GM23338 (cell line): ENCODE measurements at regions not wholly inside any gene's neighbourhood (a gene's known extent, or its start where the extent isn't known, plus 50 kb on each side); places are given as distances from the start of the nearest gene placed in this dataset.

Experiments used
- ATAC-seq: fragments of 200-7000 bp; cut with Tn5 transposase; 3 replicates; pipeline ENCODE4 v1.9.1; 2020
- DNase-seq: peaks from one replicate; pipeline ENCODE4 v3.0.0-alpha.2; 2015; ENCODE audit warnings: low spot score
- H2AFZ ChIP-seq: fragments of 200-600 bp; sonication (generic); 2 replicates; pipeline ENCODE4 v1.8.0; 2016; ENCODE audit warnings: antibody characterized with exemption, mild to moderate bottlenecking, moderate library complexity
- H3F3A ChIP-seq: fragments of 200-600 bp; sonication (generic); replicated peaks from 2 replicates; pipeline ENCODE4 v1.8.0; 2017; ENCODE audit warnings: antibody characterized with exemption, mixed run types, low read depth
- H3K27ac ChIP-seq: fragments of 200-600 bp; sonication (generic); 2 replicates; pipeline ENCODE4 v1.6.1; 2016; ENCODE audit warnings: low read depth
- H3K27me3 ChIP-seq: fragments of 200-600 bp; sonication (generic); 2 replicates; pipeline ENCODE4 v1.8.0; 2016; ENCODE audit warnings: mild to moderate bottlenecking, mixed run types, moderate library complexity; ENCODE audit not compliant: insufficient read depth
- H3K36me3 ChIP-seq: fragments of 200-600 bp; sonication (generic); 2 replicates; pipeline ENCODE4 v1.8.0; 2016; ENCODE audit warnings: mild to moderate bottlenecking; ENCODE audit not compliant: insufficient read depth
- H3K4me1 ChIP-seq: fragments of 200-600 bp; sonication (generic); 2 replicates; pipeline ENCODE4 v1.8.0; 2016; ENCODE audit warnings: mild to moderate bottlenecking, moderate library complexity; ENCODE audit not compliant: insufficient read depth
- H3K4me2 ChIP-seq: fragments of 200-600 bp; sonication (generic); 2 replicates; pipeline ENCODE4 v1.7.1; 2017; ENCODE audit warnings: mixed run types
- H3K4me3 ChIP-seq: fragments of 200-600 bp; sonication (generic); 2 replicates; pipeline ENCODE4 v1.6.1; 2016; ENCODE audit warnings: mixed run types
- H3K79me2 ChIP-seq: fragments of 200-600 bp; sonication (generic); replicated peaks from 2 replicates; pipeline ENCODE4 v1.8.0; 2017; ENCODE audit warnings: mild to moderate bottlenecking; ENCODE audit not compliant: insufficient read depth
- H3K9me2 ChIP-seq: fragments of 200-600 bp; sonication (generic); 2 replicates; pipeline ENCODE4 v1.8.0; 2017; ENCODE audit not compliant: insufficient read depth
- H4K20me1 ChIP-seq: fragments of 200-600 bp; sonication (generic); replicated peaks from 2 replicates; pipeline ENCODE4 v1.8.0; 2017; ENCODE audit warnings: mild to moderate bottlenecking; ENCODE audit not compliant: insufficient read depth
- H3K27ac Mint-ChIP-seq: 2 replicates; pipeline ENCODE4 v1.8.0; 2020; ENCODE audit warnings: inconsistent platforms, mild to moderate bottlenecking, moderate library complexity, mixed read lengths
- H3K27me3 Mint-ChIP-seq: 3 replicates; pipeline ENCODE4 v1.8.0; 2022; ENCODE audit warnings: low read depth, mild to moderate bottlenecking, moderate library complexity, mixed read lengths, inconsistent platforms; ENCODE audit not compliant: insufficient read depth, poor library complexity
- H3K36me3 Mint-ChIP-seq: 3 replicates; pipeline ENCODE4 v1.8.0; 2021; ENCODE audit warnings: low read depth, mild to moderate bottlenecking, inconsistent platforms, moderate library complexity, mixed read lengths
- H3K4me1 Mint-ChIP-seq: 3 replicates; pipeline ENCODE4 v1.8.0; 2020; ENCODE audit warnings: mild to moderate bottlenecking, inconsistent platforms, mixed read lengths
- H3K4me3 Mint-ChIP-seq: 3 replicates; pipeline ENCODE4 v1.8.0; 2021; ENCODE audit warnings: moderate library complexity, mild to moderate bottlenecking, inconsistent platforms, mixed read lengths
- H3K9me3 Mint-ChIP-seq: 3 replicates; pipeline ENCODE4 v1.8.0; 2020; ENCODE audit warnings: moderate library complexity, mild to moderate bottlenecking, inconsistent platforms, mixed read lengths
- CREB1 ChIP-seq: fragments of 250-450 bp; sonication (Bioruptor Pico); IDR thresholded peaks from 2 replicates; pipeline ENCODE4 v1.5.0; 2020; ENCODE audit warnings: low read depth, mild to moderate bottlenecking, moderate library complexity
- CTCF ChIP-seq, 2 experiments: fragments of 200-600 bp in 1 of 2; sonication (generic) in 1 of 2; conservative IDR thresholded peaks; 2 replicates each; pipeline versions ENCODE4 v1.5.1 to v1.6.1; 2016 to 2017; ENCODE audit warnings: antibody characterized with exemption in 2 of 2, low read depth in 2 of 2, mild to moderate bottlenecking in 2 of 2, moderate library complexity in 1 of 2
- ETS1 ChIP-seq: IDR thresholded peaks from 2 replicates; pipeline ENCODE4 v1.6.1; 2016; ENCODE audit warnings: antibody characterized with exemption
- EZH2 ChIP-seq: fragments of 200-600 bp; sonication (generic); IDR thresholded peaks from one replicate; pipeline ENCODE4 v1.8.0; 2017; ENCODE audit warnings: antibody characterized with exemption, mild to moderate bottlenecking, low read depth; ENCODE audit not compliant: unreplicated experiment
- JUNB ChIP-seq: IDR thresholded peaks from one replicate; pipeline ENCODE4 v1.6.1; 2016; ENCODE audit warnings: antibody characterized with exemption; ENCODE audit not compliant: unreplicated experiment
- POLR2AphosphoS5 ChIP-seq: IDR thresholded peaks from 2 replicates; pipeline ENCODE4 v1.6.1; 2016; ENCODE audit warnings: antibody characterized with exemption, low read depth
- REST ChIP-seq: IDR thresholded peaks from one replicate; pipeline ENCODE4 v1.6.1; 2018; ENCODE audit warnings: antibody characterized with exemption; ENCODE audit not compliant: unreplicated experiment
- STAT1 ChIP-seq: IDR thresholded peaks from one replicate; pipeline ENCODE4 v1.6.1; 2016; ENCODE audit warnings: antibody characterized with exemption; ENCODE audit not compliant: unreplicated experiment
- ZNF114 ChIP-seq: fragments of 250-450 bp; sonication (Bioruptor Pico); IDR thresholded peaks from 2 replicates; pipeline ENCODE4 v1.5.0; 2020; ENCODE audit warnings: mild to moderate bottlenecking, moderate library complexity
- ZNF331 ChIP-seq: fragments of 250-450 bp; sonication (Bioruptor Pico); IDR thresholded peaks from 2 replicates; pipeline ENCODE4 v1.5.0; 2020; ENCODE audit warnings: low read depth, mild to moderate bottlenecking, moderate library complexity
- ZNF462 ChIP-seq: fragments of 250-450 bp; sonication (Bioruptor Pico); IDR thresholded peaks from 2 replicates; pipeline ENCODE4 v1.5.0; 2020; ENCODE audit warnings: mild to moderate bottlenecking, moderate library complexity

GRCh38 chr10:9965341-9965740 lies 1052.3 kb upstream of the CELF2 start (continued):
- TF ChIP-seq ZNF462 (CRISPR knock-in tag): no peak
- TF ChIP-seq ETS1: no peak

- Mint-ChIP-seq H3K27ac (no peak overlapping the region), H3K27me3 (no peaks in the 10 kb centered on the region), H3K36me3 (peaks cover 11% of the 10 kb centered on the region; the same call in 2 of the 3 replicates), H3K4me1 (peaks cover 5% of the 10 kb centered on the region; the same call in 2 of the 3 replicates), H3K9me3 (peaks cover 25% of the 10 kb centered on the region), H3K4me3 (no peak overlapping the region)
- H3K27ac ChIP-seq: no peak overlapping the region
- ATAC-seq (no peak), DNase-seq (no peak)
- H3K9me2 ChIP-seq: no peaks in the 10 kb centered on the region
- no peaks in the 10 kb centered on the region for H3F3A ChIP-seq
- TF ChIP-seq CTCF (conservative IDR thresholded peaks at IDR 0.05; ENCODE audit: low read depth in 2 of 2) (no peak), EZH2 (no peak), ZNF331 (CRISPR knock-in tag) (no peak), REST (no peak), JUNB (no peak), CREB1 (CRISPR knock-in tag) (no peak), POLR2AphosphoS5 (no peak), STAT1 (no peak), ETS1 (no peak), ZNF114 (no peak)
- no peaks in the 10 kb centered on the region for H3K4me1 ChIP-seq
- no peaks in the 10 kb centered on the region for H3K36me3 ChIP-seq
- H4K20me1 ChIP-seq: no peaks in the 10 kb centered on the region
- H3K4me3 ChIP-seq: no peak overlapping the region
- no peaks in the 10 kb centered on the region for H3K27me3 ChIP-seq
- H3K79me2 ChIP-seq: no peaks in the 10 kb centered on the region
- no peak overlapping the region for H3K4me2 ChIP-seq
- no peak overlapping the region for H2AFZ ChIP-seq
These were observed 1030.9 kb upstream of the CELF2 start for GRCh38 chr10:9986786-9987185.
